GM06990 (cell line): ENCODE measurements at regions not wholly inside any gene's neighbourhood (a gene's known extent, or its start where the extent isn't known, plus 50 kb on each side); places are given as distances from the start of the nearest gene placed in this dataset.
"Not testable (repeated sequence)": the region's sequence is repeated elsewhere in the genome, so short reads cannot be mapped to it uniquely, and the experiment has no call there.

Experiments used
- DNase-seq: peaks from one replicate; pipeline ENCODE4 v3.0.0-alpha.2; 2011; ENCODE audit not compliant: insufficient read length; ENCODE audit errors: extremely low read depth
- H3K27me3 ChIP-seq: replicated peaks from 2 replicates; pipeline ENCODE4 v1.6.0; 2011; ENCODE audit warnings: low read length; ENCODE audit not compliant: control insufficient read depth, insufficient read depth
- H3K36me3 ChIP-seq: 2 replicates; pipeline ENCODE4 v1.5.1; 2011; ENCODE audit warnings: low read length; ENCODE audit not compliant: control insufficient read depth, insufficient read depth
- H3K4me3 ChIP-seq: replicated peaks from 2 replicates; pipeline ENCODE4 v1.5.1; 2011; ENCODE audit warnings: low read depth, mild to moderate bottlenecking, control low read depth, low read length
- CTCF ChIP-seq: IDR thresholded peaks from 2 replicates; pipeline ENCODE4 v1.5.1; 2011; ENCODE audit warnings: low read length, control low read depth, mild to moderate bottlenecking, inconsistent platforms; ENCODE audit not compliant: insufficient read depth, poor library complexity, severe bottlenecking

- TF ChIP-seq CTCF, result no peak
- DNase-seq, result no peak
- Histone ChIP-seq H3K4me3 (no peak overlapping the region), H3K36me3 (no peaks in the 10 kb centered on the region), H3K27me3 (no peaks in the 10 kb centered on the region)
Measured at GRCh38 chr6:135686784-135687301, 164.7 kb upstream of the PDE7B start.

- not testable (repeated sequence) for DNase-seq, H3K36me3 ChIP-seq, H3K27me3 ChIP-seq, H3K4me3 ChIP-seq
Measured at GRCh38 chr6:135688476-135688875, 163.0 kb upstream of the PDE7B start.

- no peak for DNase-seq
- no peak for TF ChIP-seq CTCF
- H3K36me3 ChIP-seq, result no peaks in the 10 kb centered on the region
- H3K27me3 ChIP-seq, result no peaks in the 10 kb centered on the region
- no peak overlapping the region for H3K4me3 ChIP-seq
Measured at GRCh38 chr6:135692426-135692825, 159.1 kb upstream of the PDE7B start.

GRCh38 chr6:135693811-135694370 lies 157.6 kb upstream of the PDE7B start:
- TF ChIP-seq CTCF, result no peak
- DNase-seq, result no peak
- Histone ChIP-seq H3K36me3 (no peaks in the 10 kb centered on the region), H3K27me3 (no peaks in the 10 kb centered on the region; the same call in 1 of the 2 replicates), H3K4me3 (no peak overlapping the region)

DNA sequence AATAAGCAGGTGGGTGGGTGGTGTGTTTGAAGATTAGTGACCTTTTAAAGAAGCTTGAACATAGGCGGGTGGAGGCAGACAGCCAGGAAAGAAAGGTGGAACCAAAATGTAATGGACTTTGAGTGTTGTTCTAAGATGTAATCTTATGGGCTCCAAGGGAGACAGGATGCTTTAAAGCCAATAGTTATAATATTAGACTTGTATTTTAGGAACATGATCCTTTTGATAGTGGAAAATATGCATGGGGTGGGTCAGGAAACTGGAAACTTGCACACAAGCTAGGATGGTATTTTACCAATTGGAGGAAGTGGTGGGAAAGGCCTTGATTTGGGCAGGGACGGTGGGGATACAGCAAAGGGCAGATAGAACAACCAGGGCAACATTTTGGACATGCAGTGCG lies 151.8 kb upstream of the PDE7B start:
- no peak overlapping the region for H3K4me3 ChIP-seq
- DNase-seq, result no peak
- no peaks in the 10 kb centered on the region; the same call in 1 of the 2 replicates for H3K27me3 ChIP-seq

DNA sequence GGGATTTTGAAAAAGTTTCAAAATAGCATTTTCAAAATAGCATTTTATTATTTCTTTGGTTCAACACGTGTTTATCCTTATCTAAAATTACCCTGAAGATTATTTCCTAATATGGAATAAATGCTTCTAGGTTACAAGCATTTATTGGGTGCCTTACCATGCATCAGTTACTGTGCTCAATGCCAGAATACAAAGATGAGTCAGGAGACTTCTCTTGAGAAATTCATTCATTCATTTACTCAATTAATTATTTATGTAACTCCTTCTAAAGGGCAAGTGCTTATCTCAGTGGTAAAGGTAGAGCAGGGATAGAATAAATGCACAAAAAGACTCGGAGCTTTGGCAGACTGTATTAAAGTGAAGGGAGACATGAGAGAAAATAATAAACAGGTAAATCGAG lies 150.1 kb upstream of the PDE7B start:
- Histone ChIP-seq H3K27me3 (no peaks in the 10 kb centered on the region; the same call in 1 of the 2 replicates), H3K36me3 (no peaks in the 10 kb centered on the region), H3K4me3 (no peak overlapping the region)
- no peak for DNase-seq
- no peak for TF ChIP-seq CTCF

More for the DNA sequence above, 151.8 kb upstream of the PDE7B start:
- no peak for TF ChIP-seq CTCF
- H3K36me3 ChIP-seq, result no peaks in the 10 kb centered on the region
